Cardiac muscle cell (in vitro differentiated cells and primary cell): ENCODE measurements at regions not wholly inside any gene's neighbourhood (a gene's known extent, or its start where the extent isn't known, plus 50 kb on each side); places are given as distances from the start of the nearest gene placed in this dataset.
A peak's percentile ranks its signal among the peaks of the same experiment; 100 is the strongest.

Source experiments
- DNase-seq, 2 donors: peaks; one replicate each; pipeline versions ENCODE4 v3.0.0 to v3.0.0-alpha.2; 2010 to 2017; ENCODE audit warnings: low read depth in 1 of 2, low spot score in 1 of 2
- H3K27ac ChIP-seq: fragments of 200-600 bp; sonication (generic); 2 replicates; pipeline ENCODE4 v1.5.1; 2016
- H3K27me3 ChIP-seq: fragments of 200-600 bp; sonication (generic); 2 replicates; pipeline ENCODE4 v1.6.0; 2016; ENCODE audit warnings: control low read depth
- H3K36me3 ChIP-seq: fragments of 200-600 bp; sonication (generic); 2 replicates; pipeline ENCODE4 v1.5.1; 2016; ENCODE audit warnings: control low read depth
- H3K4me1 ChIP-seq: fragments of 200-600 bp; sonication (generic); 2 replicates; pipeline ENCODE4 v1.8.1; 2017; ENCODE audit warnings: low read depth, mild to moderate bottlenecking, mixed run types
- H3K4me3 ChIP-seq: fragments of 200-600 bp; sonication (generic); 2 replicates; pipeline ENCODE4 v1.5.1; 2016; ENCODE audit warnings: mild to moderate bottlenecking
- H3K9me3 ChIP-seq: fragments of 200-600 bp; sonication (generic); 2 replicates; pipeline ENCODE4 v1.5.1; 2017; ENCODE audit warnings: low read depth, mild to moderate bottlenecking, control low read depth
- CTCF ChIP-seq: IDR thresholded peaks from 2 replicates; pipeline ENCODE4 v1.5.1; 2012; ENCODE audit warnings: low read depth, mild to moderate bottlenecking, low read length

- H3K36me3 ChIP-seq: no peaks in the 10 kb centered on the region
- TF ChIP-seq CTCF: no peak
- no peak overlapping the region for H3K27ac ChIP-seq
- H3K4me1 ChIP-seq: no peaks in the 10 kb centered on the region
- DNase-seq: no peak
- no peaks in the 10 kb centered on the region for H3K9me3 ChIP-seq
- H3K27me3 ChIP-seq: no peaks in the 10 kb centered on the region
- H3K4me3 ChIP-seq: no peak overlapping the region
Measured at GRCh38 chr7:42812779-42813178, 99.1 kb downstream of the C7orf25 start.

GRCh38 chr7:42805601-42806000 lies 106.3 kb downstream of the C7orf25 start:
- H3K4me1 ChIP-seq: no peaks in the 10 kb centered on the region
- TF ChIP-seq CTCF: no peak
- no peak overlapping the region for H3K27ac ChIP-seq
- DNase-seq: no peak
- no peaks in the 10 kb centered on the region for H3K27me3 ChIP-seq
- no peaks in the 10 kb centered on the region for H3K9me3 ChIP-seq
- no peak overlapping the region for H3K4me3 ChIP-seq
- H3K36me3 ChIP-seq: no peaks in the 10 kb centered on the region

- no peaks in the 10 kb centered on the region for H3K9me3 ChIP-seq
- H3K27me3 ChIP-seq: no peaks in the 10 kb centered on the region
- no peak overlapping the region for H3K27ac ChIP-seq
- no peaks in the 10 kb centered on the region for H3K36me3 ChIP-seq
- no peak for DNase-seq
- H3K4me1 ChIP-seq: no peaks in the 10 kb centered on the region
- no peak for TF ChIP-seq CTCF
- H3K4me3 ChIP-seq: no peak overlapping the region
Measured at GRCh38 chr7:42794673-42795072, 117.2 kb downstream of the C7orf25 start.

GRCh38 chr7:42792841-42793240 lies 119.0 kb downstream of the C7orf25 start:
- Histone ChIP-seq H3K4me1 (no peaks in the 10 kb centered on the region), H3K36me3 (no peaks in the 10 kb centered on the region), H3K4me3 (no peak overlapping the region), H3K27ac (no peak overlapping the region), H3K9me3 (no peaks in the 10 kb centered on the region), H3K27me3 (no peaks in the 10 kb centered on the region)
- no peak for TF ChIP-seq CTCF
- DNase-seq: no peak

GRCh38 chr7:42790196-42790595 lies 121.7 kb downstream of the C7orf25 start:
- TF ChIP-seq CTCF: no peak

GRCh38 chr7:42774436-42774835 lies 137.4 kb downstream of the C7orf25 start:
- Histone ChIP-seq H3K4me3 (no peak overlapping the region), H3K4me1 (no peaks in the 10 kb centered on the region), H3K27ac (no peak overlapping the region), H3K36me3 (no peaks in the 10 kb centered on the region), H3K9me3 (no peaks in the 10 kb centered on the region), H3K27me3 (peaks cover 3% of the 10 kb centered on the region)
- no peak for DNase-seq
- no peak for TF ChIP-seq CTCF

More at GRCh38 chr7:42790196-42790595, 121.7 kb downstream of the C7orf25 start:
- Histone ChIP-seq H3K27ac (no peak overlapping the region), H3K27me3 (no peaks in the 10 kb centered on the region), H3K4me1 (no peaks in the 10 kb centered on the region), H3K36me3 (no peaks in the 10 kb centered on the region), H3K9me3 (no peaks in the 10 kb centered on the region), H3K4me3 (no peak overlapping the region)
- peak in 1 of 2 donors; percentile 30 for DNase-seq
